ENCODE measurements at regions not wholly inside any gene's neighbourhood (a gene's known extent, or its start where the extent isn't known, plus 50 kb on each side); places are given as distances from the start of the nearest gene placed in this dataset.

- no peak for TF ChIP-seq PATZ1 (CRISPR knock-in tag; IDR thresholded peaks at IDR 0.05; ENCODE audit: borderline replicate concordance)
- no peak for TF ChIP-seq CREB5 (CRISPR knock-in tag; IDR thresholded peaks at IDR 0.05; ENCODE audit: low read depth)
Measured at GRCh38 chr5:89988129-89988810, 421.3 kb downstream of the CETN3 start (continued).

GRCh38 chr5:89983216-89983615 is 426.3 kb downstream of the CETN3 start:
- ATAC-seq = no peak
- TF ChIP-seq CSDC2 (CRISPR knock-in tag; IDR thresholded peaks at IDR 0.05) = no peak
- no peak for TF ChIP-seq ZFP3 (CRISPR knock-in tag; IDR thresholded peaks at IDR 0.05)
- no peak for TF ChIP-seq GLIS3 (CRISPR knock-in tag; IDR thresholded peaks at IDR 0.05)
- TF ChIP-seq ZC3H10 (CRISPR knock-in tag; IDR thresholded peaks at IDR 0.05) = no peak
- no peak for TF ChIP-seq ZNF8 (CRISPR knock-in tag; IDR thresholded peaks at IDR 0.05)
- TF ChIP-seq TSHZ2 (CRISPR knock-in tag; IDR thresholded peaks at IDR 0.05) = no peak
- TF ChIP-seq ESRRG (CRISPR knock-in tag; IDR thresholded peaks at IDR 0.05) = no peak
- TF ChIP-seq ZNF70 (CRISPR knock-in tag; IDR thresholded peaks at IDR 0.05) = no peak
- no peak for TF ChIP-seq PPARA (CRISPR knock-in tag; IDR thresholded peaks at IDR 0.05; ENCODE audit: borderline replicate concordance)
- TF ChIP-seq RARB (CRISPR knock-in tag; IDR thresholded peaks at IDR 0.05) = no peak
- no peak for TF ChIP-seq TOX (CRISPR knock-in tag; IDR thresholded peaks at IDR 0.05; ENCODE audit: borderline replicate concordance)
- no peak for TF ChIP-seq BACH2 (CRISPR knock-in tag; IDR thresholded peaks at IDR 0.05; ENCODE audit: borderline replicate concordance)
- TF ChIP-seq ZNF565 (CRISPR knock-in tag; conservative IDR thresholded peaks at IDR 0.05; ENCODE audit: low read depth) = no peak

GRCh38 chr5:89981878-89982773 is 427.4 kb downstream of the CETN3 start:
- no peak for ATAC-seq
- TF ChIP-seq PPARA (CRISPR knock-in tag; IDR thresholded peaks at IDR 0.05; ENCODE audit: borderline replicate concordance) (no peak), ZFP30 (CRISPR knock-in tag; IDR thresholded peaks at IDR 0.05) (no peak), POU6F1 (CRISPR knock-in tag; IDR thresholded peaks at IDR 0.05; ENCODE audit: borderline replicate concordance, low read depth) (no peak), BACH2 (CRISPR knock-in tag; IDR thresholded peaks at IDR 0.05; ENCODE audit: borderline replicate concordance) (no peak), GLIS3 (CRISPR knock-in tag; IDR thresholded peaks at IDR 0.05) (no peak), CSRNP3 (CRISPR knock-in tag; IDR thresholded peaks at IDR 0.05) (no peak), TCF4 (CRISPR knock-in tag; IDR thresholded peaks at IDR 0.05; ENCODE audit: borderline replicate concordance) (no peak), PATZ1 (CRISPR knock-in tag; IDR thresholded peaks at IDR 0.05; ENCODE audit: borderline replicate concordance) (no peak), CREB5 (CRISPR knock-in tag; IDR thresholded peaks at IDR 0.05; ENCODE audit: low read depth) (no peak), ESRRG (CRISPR knock-in tag; IDR thresholded peaks at IDR 0.05) (no peak), CSDC2 (CRISPR knock-in tag; IDR thresholded peaks at IDR 0.05) (no peak), TSHZ2 (CRISPR knock-in tag; IDR thresholded peaks at IDR 0.05) (no peak)
